Lower leg skin (tissue), 4 donors: ENCODE measurements at regions not wholly inside any gene's neighbourhood (a gene's known extent, or its start where the extent isn't known, plus 50 kb on each side); places are given as distances from the start of the nearest gene placed in this dataset.

Source experiments
- DNase-seq, 2 donors: peaks; one replicate each; pipeline ENCODE4 v3.0.0-alpha.2; 2019; ENCODE audit warnings: low spot score in 2 of 2
- H3K4me3 ChIP-seq: fragments of 200-600 bp; sonication (generic); 2 replicates; pipeline ENCODE4 v1.5.1; 2017; ENCODE audit warnings: mild to moderate bottlenecking, low read depth; ENCODE audit not compliant: poor library complexity, severe bottlenecking
- CTCF ChIP-seq, 3 donors: fragments of 450-650 bp; IDR thresholded peaks; one replicate each; pipeline ENCODE4 v1.5.1; 2016; ENCODE audit warnings: antibody characterized with exemption in 3 of 3, mild to moderate bottlenecking in 3 of 3, moderate library complexity in 2 of 3
- POLR2A ChIP-seq, 2 donors: fragments of 450-650 bp; IDR thresholded peaks; one replicate each; pipeline ENCODE4 v1.6.1; 2016 to 2017; ENCODE audit warnings: antibody characterized with exemption in 2 of 2, mild to moderate bottlenecking in 1 of 2, moderate library complexity in 1 of 2
- WGBS, 2 donors: methylation state at CpG; one replicate each; pipeline ENCODE4 v1.1.5; 2018; 5-methylcytosine and 5-hydroxymethylcytosine counted together
- intact Hi-C: fragments of 100-400 bp; cut with DNase I; formaldehyde crosslinking; loops from one replicate; pipeline ENCODE4 v1.15.0; 2023; ENCODE audit warnings: low total_unique reads

GRCh38 chr6:105907991-105908390 lies 178.1 kb upstream of the PRDM1 start:
- no peak overlapping the region for H3K4me3 ChIP-seq
- no peak for TF ChIP-seq CTCF (IDR thresholded peaks at IDR 0.05)
- no peak for TF ChIP-seq POLR2A (IDR thresholded peaks at IDR 0.05)
- WGBS, 2 donors = 90 to 91% methylated on average over 5 of the region's 5 CpGs
- DNase-seq = no peak
- intact Hi-C loops = no loop called here

- TF ChIP-seq CTCF (IDR thresholded peaks at IDR 0.05) (no peak), POLR2A (IDR thresholded peaks at IDR 0.05) (no peak)
- DNase-seq = no peak
- no peak overlapping the region for H3K4me3 ChIP-seq
- intact Hi-C loops = no loop called here
- 82% methylated on average over 2 of the region's 2 CpGs for WGBS, 2 donors
These were observed 178.8 kb upstream of the PRDM1 start for GRCh38 chr6:105907301-105907700.

GRCh38 chr6:105902401-105903031 lies 183.6 kb upstream of the PRDM1 start:
- intact Hi-C loops = no loop called here
- TF ChIP-seq CTCF (IDR thresholded peaks at IDR 0.05) (no peak), POLR2A (IDR thresholded peaks at IDR 0.05) (no peak)
- 45 to 53% methylated on average over 8 of the region's 8 CpGs for WGBS, 2 donors

GRCh38 chr6:105901583-105901982 lies 184.6 kb upstream of the PRDM1 start:
- intact Hi-C loops = no loop called here
- WGBS, 2 donors = 93 to 95% methylated on average over 3 of the region's 3 CpGs
- no peak for TF ChIP-seq CTCF (IDR thresholded peaks at IDR 0.05)
- no peak for TF ChIP-seq POLR2A (IDR thresholded peaks at IDR 0.05)
- no peak overlapping the region for H3K4me3 ChIP-seq
- DNase-seq = no peak

More at GRCh38 chr6:105902401-105903031, 183.6 kb upstream of the PRDM1 start:
- H3K4me3 ChIP-seq = no peak overlapping the region
- DNase-seq = no peak

- peak in 1 of 2 donors; percentile 40 for DNase-seq
- WGBS, 2 donors = 72 to 73% methylated on average over 13 of the region's 13 CpGs
- TF ChIP-seq CTCF (IDR thresholded peaks at IDR 0.05) (no peak), POLR2A (IDR thresholded peaks at IDR 0.05) (no peak)
- no peak overlapping the region for H3K4me3 ChIP-seq
- intact Hi-C loops = no loop called here
These were observed 185.8 kb upstream of the PRDM1 start for GRCh38 chr6:105900125-105900937.
